Mammary epithelial cell (primary cell): ENCODE measurements at regions not wholly inside any gene's neighbourhood (a gene's known extent, or its start where the extent isn't known, plus 50 kb on each side); places are given as distances from the start of the nearest gene placed in this dataset.

Experiments
- CTCF ChIP-seq, 2 donors: IDR thresholded peaks in 1 of 2; conservative IDR thresholded peaks in 1 of 2; 2 replicates each; pipeline ENCODE4 v1.5.1; 2011 to 2012; ENCODE audit warnings: inconsistent platforms in 2 of 2, low read length in 2 of 2, mild to moderate bottlenecking in 2 of 2, control low read depth in 1 of 2, low read depth in 1 of 2; ENCODE audit not compliant: insufficient read depth in 1 of 2; ENCODE audit errors: extremely low read depth in 1 of 2
- EZH2 ChIP-seq: IDR thresholded peaks from 2 replicates; pipeline ENCODE4 v1.6.1; 2012; ENCODE audit warnings: low read length, inconsistent platforms, borderline replicate concordance

GRCh38 chrX:74138943-74139342 is 165.0 kb upstream of the ZCCHC13 start:
- TF ChIP-seq EZH2, result no peak
- TF ChIP-seq CTCF (conservative IDR thresholded peaks at IDR 0.05 in 1 of 2, IDR thresholded peaks at IDR 0.05 in 1 of 2; ENCODE audit: extremely low read depth in 1 of 2, insufficient read depth in 1 of 2, low read depth in 1 of 2, low read length in 2 of 2), result no peak
